B cell (primary cell): ENCODE measurements at regions not wholly inside any gene's neighbourhood (a gene's known extent, or its start where the extent isn't known, plus 50 kb on each side); places are given as distances from the start of the nearest gene placed in this dataset.

Experiments
- ATAC-seq: fragments of 200-7000 bp; cut with Tn5 transposase; one replicate; pipeline ENCODE4 v1.10.0; 2021; ENCODE audit warnings: low read depth, mild to moderate bottlenecking, moderate number of reproducible peaks, moderate library complexity
- CTCF ChIA-PET: fragments of 350-600 bp; sonication (Branson Sonifier 250); formaldehyde crosslinking; loops from one replicate; lab custom pipeline; 2021; ENCODE audit warnings: antibody characterized with exemption, inconsistent platforms; lab: Charles Lee
- POLR2A ChIA-PET: fragments of 350-600 bp; sonication (Branson Sonifier 250); formaldehyde crosslinking; loops from one replicate; lab custom pipeline; 2021; ENCODE audit warnings: antibody characterized with exemption; lab: Charles Lee
- DNase-seq: peaks from one replicate; pipeline ENCODE4 v3.0.0; 2013
- H2AFZ ChIP-seq: 2 replicates; pipeline ENCODE4 v1.6.1; 2012; ENCODE audit warnings: mild to moderate bottlenecking, low read depth, low read length; ENCODE audit not compliant: insufficient read depth, poor library complexity, severe bottlenecking
- H3K27ac ChIP-seq, 2 donors: 1 replicate in 1 of 2; 2 replicates in 1 of 2; pipeline ENCODE4 v1.5.1; 2012 to 2013; ENCODE audit warnings: low read length in 2 of 2, mild to moderate bottlenecking in 2 of 2, moderate library complexity in 1 of 2
- H3K27me3 ChIP-seq, 4 experiments: fragments of 200-600 bp in 1 of 4; sonication (generic) in 1 of 4; replicated peaks in 1 of 4; 1 replicate in 2 of 4; 2 replicates in 2 of 4; pipeline versions ENCODE4 v1.6.1 to v1.7.0; 2013 to 2016; ENCODE audit warnings: low read length in 3 of 4, mild to moderate bottlenecking in 2 of 4, mixed read lengths in 1 of 4, moderate library complexity in 1 of 4; ENCODE audit not compliant: insufficient read depth in 4 of 4, control insufficient read depth in 3 of 4; ENCODE audit errors: control extremely low read depth in 1 of 4
- H3K36me3 ChIP-seq, 2 experiments: replicated peaks in 1 of 2; 1 replicate in 1 of 2; 2 replicates in 1 of 2; pipeline versions ENCODE4 v1.6.1 to v1.7.1; 2013; ENCODE audit warnings: low read length in 1 of 2; ENCODE audit not compliant: insufficient read depth in 2 of 2, control insufficient read depth in 1 of 2; ENCODE audit errors: control extremely low read depth in 1 of 2, extremely low read depth in 1 of 2
- H3K4me1 ChIP-seq, 2 donors: fragments of 200-600 bp in 1 of 2; sonication (generic) in 1 of 2; 1 replicate in 1 of 2; 2 replicates in 1 of 2; pipeline versions ENCODE4 v1.5.1 to v1.6.1; 2013 to 2017; ENCODE audit warnings: low read length in 2 of 2; ENCODE audit not compliant: control insufficient read depth in 2 of 2, insufficient read depth in 2 of 2
- H3K4me2 ChIP-seq: replicated peaks from 2 replicates; pipeline ENCODE3; 2012; ENCODE audit warnings: mild to moderate bottlenecking, low read depth, low read length; ENCODE audit not compliant: poor library complexity, severe bottlenecking
- H3K4me3 ChIP-seq, 5 experiments: fragments of 200-600 bp in 1 of 5; sonication (generic) in 1 of 5; 1 replicate in 3 of 5; 2 replicates in 2 of 5; pipeline versions ENCODE4 v1.5.1 to v1.7.0; 2011 to 2016; ENCODE audit warnings: low read length in 4 of 5, mild to moderate bottlenecking in 4 of 5, low read depth in 2 of 5, control low read depth in 1 of 5, moderate library complexity in 1 of 5; ENCODE audit not compliant: insufficient read depth in 1 of 5; ENCODE audit errors: control extremely low read depth in 1 of 5, extremely low read depth in 1 of 5
- H3K79me2 ChIP-seq: fragments of 200-600 bp; sonication (generic); one replicate; pipeline ENCODE4 v1.6.0; 2016; ENCODE audit warnings: low read length; ENCODE audit not compliant: control insufficient read depth, insufficient read depth
- H3K9ac ChIP-seq: fragments of 200-600 bp; sonication (generic); 2 replicates; pipeline ENCODE4 v1.6.1; 2017; ENCODE audit warnings: mild to moderate bottlenecking, low read length, moderate library complexity
- H3K9me3 ChIP-seq, 3 donors: one replicate each; pipeline versions ENCODE4 v1.6.1 to v1.7.1; 2013; ENCODE audit warnings: low read length in 2 of 3; ENCODE audit not compliant: control insufficient read depth in 2 of 3, insufficient read depth in 1 of 3; ENCODE audit errors: control extremely low read depth in 1 of 3
- H4K20me1 ChIP-seq: 2 replicates; pipeline ENCODE4 v1.6.0; 2012; ENCODE audit warnings: mild to moderate bottlenecking, low read length; ENCODE audit not compliant: insufficient read depth, control insufficient read depth, poor library complexity, severe bottlenecking
- H3K27ac Mint-ChIP-seq: one replicate; pipeline ENCODE4 v1.8.0; 2021; ENCODE audit warnings: mixed read lengths
- H3K27me3 Mint-ChIP-seq: one replicate; pipeline ENCODE4 v1.8.0; 2021; ENCODE audit warnings: mixed read lengths
- H3K4me1 Mint-ChIP-seq: one replicate; pipeline ENCODE4 v1.8.0; 2021; ENCODE audit warnings: mixed read lengths
- H3K4me3 Mint-ChIP-seq: one replicate; pipeline ENCODE4 v1.8.0; 2021; ENCODE audit warnings: mixed read lengths
- H3K9me3 Mint-ChIP-seq: one replicate; pipeline ENCODE4 v1.8.0; 2022; ENCODE audit warnings: mixed read lengths; ENCODE audit not compliant: insufficient read depth
- CTCF ChIP-seq: fragments of 200-600 bp; IDR thresholded peaks from one replicate; pipeline ENCODE4 v1.8.0; 2022; ENCODE audit warnings: antibody characterized with exemption, mild to moderate bottlenecking
- EZH2 ChIP-seq: IDR thresholded peaks from 2 replicates; pipeline ENCODE4 v1.6.1; 2012; ENCODE audit warnings: borderline replicate concordance, low read depth, mild to moderate bottlenecking, moderate library complexity, low read length; ENCODE audit not compliant: insufficient read depth, poor library complexity, severe bottlenecking
- WGBS: methylation state at CpG from one replicate; pipeline ENCODE4 v1.1.5; 2013; ENCODE audit warnings: missing lambda C conversion rate; ENCODE audit not compliant: insufficient coverage; 5-methylcytosine and 5-hydroxymethylcytosine counted together
- intact Hi-C: fragments of 100-400 bp; cut with micrococcal nuclease; formaldehyde crosslinking; loops from one replicate; pipeline ENCODE4 v1.10.0; 2022

- POLR2A ChIA-PET, result no interaction called here
Observed at GRCh38 chr10:83248106-83248631, 891.1 kb upstream of the GHITM start.

GRCh38 chr10:83250396-83250795, 888.9 kb upstream of the GHITM start:
- TF ChIP-seq CTCF (no peak), EZH2 (no peak)

More at GRCh38 chr10:83248106-83248631, 891.1 kb upstream of the GHITM start:
- Mint-ChIP-seq H3K27me3 (no peaks in the 10 kb centered on the region), H3K4me1 (no peaks in the 10 kb centered on the region), H3K9me3 (peaks cover 3% of the 10 kb centered on the region), H3K4me3 (no peak overlapping the region), H3K27ac (no peak overlapping the region)
- H3K4me2 ChIP-seq, result no peak overlapping the region
- no peak overlapping the region for H3K27ac ChIP-seq
- ATAC-seq (no peak), DNase-seq (no peak)
- H3K27me3 ChIP-seq, result no peaks in the 10 kb centered on the region
- peaks cover 1 to 6% (median 3%) of the 10 kb centered on the region in 3 donors for H3K9me3 ChIP-seq
- H3K79me2 ChIP-seq, result no peaks in the 10 kb centered on the region
- H3K9ac ChIP-seq, result no peak overlapping the region
- H2AFZ ChIP-seq, result no peak overlapping the region
- CTCF ChIA-PET, result no interaction called here
- intact Hi-C loops, result no loop called here
- no peaks in the 10 kb centered on the region for H3K36me3 ChIP-seq
- no peak overlapping the region for H3K4me3 ChIP-seq
- no peaks in the 10 kb centered on the region for H4K20me1 ChIP-seq
- WGBS, result no CpG with 5 or more reads among the region's 4 CpGs
- TF ChIP-seq CTCF (no peak), EZH2 (no peak)
- no peaks in the 10 kb centered on the region for H3K4me1 ChIP-seq

More at GRCh38 chr10:83250396-83250795, 888.9 kb upstream of the GHITM start:
- Histone ChIP-seq H3K4me1 (no peaks in the 10 kb centered on the region), H3K9ac (no peak overlapping the region), H3K27me3 (no peaks in the 10 kb centered on the region), H2AFZ (no peak overlapping the region), H3K79me2 (no peaks in the 10 kb centered on the region), H3K27ac (no peak overlapping the region), H3K36me3 (no peaks in the 10 kb centered on the region), H4K20me1 (no peaks in the 10 kb centered on the region), H3K4me3 (no peak overlapping the region), H3K9me3 (peaks cover 1 to 14% (median 6%) of the 10 kb centered on the region in 3 donors), H3K4me2 (no peak overlapping the region)
- WGBS, result no CpG with 5 or more reads among the region's 1 CpG
- ATAC-seq, result no peak
- H3K4me1 Mint-ChIP-seq, result no peaks in the 10 kb centered on the region
- intact Hi-C loops, result no loop called here
- H3K4me3 Mint-ChIP-seq, result no peak overlapping the region
- DNase-seq, result no peak
- ChIA-PET POLR2A (no interaction called here), CTCF (no interaction called here)
- H3K27me3 Mint-ChIP-seq, result no peaks in the 10 kb centered on the region
- peaks cover 12% of the 10 kb centered on the region for H3K9me3 Mint-ChIP-seq
- no peak overlapping the region for H3K27ac Mint-ChIP-seq
